K562 (cell line): ENCODE measurements at regions not wholly inside any gene's neighbourhood (a gene's known extent, or its start where the extent isn't known, plus 50 kb on each side); places are given as distances from the start of the nearest gene placed in this dataset.

ENCODE experiments used
- ATAC-seq: fragments of 200-7000 bp; cut with Tn5 transposase; 3 replicates; pipeline ENCODE4 v1.9.1; 2020; ENCODE audit warnings: moderate library complexity
- BruUV-seq: library from RNA; stranded (reverse); fragments of 400-500 nt; replicated peaks from 2 replicates; lab custom pipeline; 2021; lab: Mats Ljungman, UMichigan
- CTCF ChIA-PET: fragments of 300-600 bp; formaldehyde crosslinking; extraction: SDS; loops from one replicate; lab custom pipeline; 2021; ENCODE audit warnings: low intra/inter-chr PET ratio; lab: Yijun Ruan, JAX
- POLR2A ChIA-PET: fragments of 300-600, 350-650 bp; sonication (Branson Sonifier 250); formaldehyde crosslinking; extraction: SDS; loops from one replicate; lab custom pipeline; 2021; ENCODE audit warnings: antibody characterized with exemption, inconsistent platforms; lab: Yijun Ruan, JAX
- DNase-seq, 4 experiments: peaks; one replicate each; pipeline versions ENCODE4 v3.0.0 to v3.0.0-alpha.2; 2011 to 2018; ENCODE audit warnings: low spot score in 3 of 4, mixed read lengths in 3 of 4; ENCODE audit errors: extremely low read depth in 1 of 4
- FAIRE-seq: peaks from 2 replicates; lab custom pipeline; 2011; peaks lifted over from hg19 to GRCh38; lab: Jason Lieb, UNC
- H2AFZ ChIP-seq: 2 replicates; pipeline ENCODE4 v1.6.0; 2011; ENCODE audit warnings: low read depth, low read length, control low read depth, inconsistent platforms
- H3K27ac ChIP-seq: fragments of 200-600 bp; 3 replicates; pipeline ENCODE4 v1.8.0; 2011; ENCODE audit warnings: low read depth, mild to moderate bottlenecking, control low read depth, inconsistent platforms, low read length, moderate library complexity, mixed read lengths; ENCODE audit errors: extremely low read depth
- H3K27me3 ChIP-seq, 2 experiments: fragments of 300-600 bp in 1 of 2; 2 replicates in 1 of 2; 3 replicates in 1 of 2; pipeline versions ENCODE4 v1.6.0 to v1.8.0; 2011; ENCODE audit warnings: inconsistent platforms in 2 of 2, low read length in 2 of 2, mild to moderate bottlenecking in 1 of 2, mixed read lengths in 1 of 2, moderate library complexity in 1 of 2; ENCODE audit not compliant: control insufficient read depth in 2 of 2, insufficient read depth in 2 of 2
- H3K36me3 ChIP-seq: fragments of 300-600 bp; 3 replicates; pipeline ENCODE4 v1.8.0; 2011; ENCODE audit warnings: mild to moderate bottlenecking, low read length, inconsistent platforms; ENCODE audit not compliant: control insufficient read depth, insufficient read depth
- H3K4me1 ChIP-seq, 2 experiments: fragments of 200-600 bp in 1 of 2; replicated peaks in 1 of 2; 2 replicates in 1 of 2; 3 replicates in 1 of 2; pipeline versions ENCODE4 v1.5.1 to v1.8.0; 2011; ENCODE audit warnings: inconsistent platforms in 2 of 2, low read length in 2 of 2, mild to moderate bottlenecking in 1 of 2, mixed read lengths in 1 of 2, moderate library complexity in 1 of 2; ENCODE audit not compliant: control insufficient read depth in 2 of 2, insufficient read depth in 2 of 2
- H3K4me2 ChIP-seq: 2 replicates; pipeline ENCODE4 v1.6.1; 2011; ENCODE audit warnings: low read length, control low read depth, inconsistent platforms, mixed read lengths; ENCODE audit not compliant: insufficient read depth
- H3K4me3 ChIP-seq: fragments of 200-600 bp; sonication (generic), shearing (Covaris generic); 2 replicates; pipeline ENCODE4 v1.5.1; 2016; ENCODE audit warnings: control low read depth, inconsistent platforms
- H3K79me2 ChIP-seq: fragments of 200-600 bp; 3 replicates; pipeline ENCODE4 v1.8.0; 2011; ENCODE audit warnings: low read length, inconsistent platforms; ENCODE audit not compliant: control insufficient read depth, insufficient read depth
- H3K9ac ChIP-seq, 2 experiments: 2 replicates each; pipeline versions ENCODE4 v1.6.0 to v1.6.1; 2011; ENCODE audit warnings: low read depth in 2 of 2, low read length in 2 of 2, control low read depth in 1 of 2, inconsistent platforms in 1 of 2, mild to moderate bottlenecking in 1 of 2, mixed read lengths in 1 of 2; ENCODE audit not compliant: insufficient read depth in 1 of 2
- H3K9me1 ChIP-seq: one replicate; pipeline ENCODE4 v1.6.0; 2011; ENCODE audit warnings: inconsistent platforms, mild to moderate bottlenecking, low read length, moderate library complexity; ENCODE audit not compliant: control insufficient read depth, insufficient read depth
- H3K9me3 ChIP-seq: replicated peaks from 2 replicates; pipeline ENCODE4 v1.5.1; 2011; ENCODE audit warnings: low read depth, low read length, inconsistent platforms; ENCODE audit not compliant: control insufficient read depth, insufficient read depth
- H4K20me1 ChIP-seq: replicated peaks from 2 replicates; pipeline ENCODE4 v1.6.1; 2011; ENCODE audit warnings: low read length, inconsistent platforms, mixed read lengths; ENCODE audit not compliant: control insufficient read depth, insufficient read depth
- ATF7 ChIP-seq: fragments of 450-650 bp; IDR thresholded peaks from 2 replicates; pipeline ENCODE4 v1.7.1; 2014; ENCODE audit warnings: mild to moderate bottlenecking, moderate library complexity
- FOXK1 ChIP-seq: sonication (generic); formaldehyde crosslinking; IDR thresholded peaks from 2 replicates; pipeline ENCODE4 v1.8.0; 2022; ENCODE audit warnings: missing genetic modification reagents, mild to moderate bottlenecking, borderline replicate concordance
- GATA2 ChIP-seq: sonication (generic); formaldehyde crosslinking; IDR thresholded peaks from 2 replicates; pipeline ENCODE4 v1.4.0; 2020; ENCODE audit warnings: mild to moderate bottlenecking, missing genetic modification reagents
- HMBOX1 ChIP-seq: sonication (generic); IDR thresholded peaks from 2 replicates; pipeline ENCODE4 v1.6.1; 2016
- HSF4 ChIP-seq: fragments of 250-450 bp; sonication (Bioruptor Pico); IDR thresholded peaks from 2 replicates; pipeline ENCODE4 v2.1.2; 2022; ENCODE audit warnings: mild to moderate bottlenecking, moderate library complexity, borderline replicate concordance
- NFYB ChIP-seq: IDR thresholded peaks from 2 replicates; pipeline ENCODE4 v1.6.1; 2011; ENCODE audit warnings: mild to moderate bottlenecking, moderate library complexity; ENCODE audit not compliant: insufficient read length; ENCODE audit errors: extremely low read depth
- NR3C1 ChIP-seq: sonication (generic); formaldehyde crosslinking; IDR thresholded peaks from 2 replicates; pipeline ENCODE4 v1.8.1; 2022; ENCODE audit warnings: missing genetic modification reagents
- PTTG1 ChIP-seq: fragments of 450-650 bp; IDR thresholded peaks from 2 replicates; pipeline ENCODE4 v1.6.1; 2016; ENCODE audit warnings: low read depth, mild to moderate bottlenecking, missing genetic modification characterization, missing compliant biosample characterization
- RBM14 ChIP-seq: fragments of 200-400 bp; formaldehyde crosslinking; IDR thresholded peaks from 2 replicates; pipeline ENCODE4 v1.6.1; 2018; ENCODE audit warnings: low read depth, mild to moderate bottlenecking, low read length, moderate library complexity, borderline replicate concordance; ENCODE audit not compliant: insufficient read depth
- RNF2 ChIP-seq: sonication (generic); IDR thresholded peaks from 2 replicates; pipeline ENCODE4 v1.6.1; 2016
- TGIF2 ChIP-seq: sonication (generic); formaldehyde crosslinking; IDR thresholded peaks from 2 replicates; pipeline ENCODE4 v1.8.1; 2022; ENCODE audit warnings: mild to moderate bottlenecking, missing genetic modification reagents, moderate library complexity
- ZNF785 ChIP-seq: fragments of 250-450 bp; sonication (Bioruptor Pico); IDR thresholded peaks from 2 replicates; pipeline ENCODE4 v1.4.0; 2020; ENCODE audit warnings: mild to moderate bottlenecking
- WGBS: fragments of 100-300 bp; shearing (Covaris generic); methylation state at CpG from one replicate; pipeline ENCODE4 v1.1.6; 2016; ENCODE audit warnings: low coverage, mixed read lengths; ENCODE audit not compliant: insufficient coverage; ENCODE audit errors: missing lambda C conversion rate; 5-methylcytosine and 5-hydroxymethylcytosine counted together
- in situ Hi-C: fragments of 300-500 bp; cut with MboI; formaldehyde crosslinking; loops from 4 replicates; pipeline ENCODE4 v1.15.0; 2018; ENCODE audit warnings: inconsistent platforms, mixed read lengths
- intact Hi-C: fragments of 100-400 bp; cut with micrococcal nuclease; formaldehyde crosslinking; loops from 2 replicates; pipeline ENCODE4 v1.14.2; 2022
- TF ChIP-seq, protein P1 (sequence below), 2 experiments: IDR thresholded peaks in 1 of 2; conservative IDR thresholded peaks in 1 of 2; 2 replicates each; pipeline ENCODE4 v1.6.1; 2016; ENCODE audit warnings: low read depth in 2 of 2, mild to moderate bottlenecking in 1 of 2, missing compliant biosample characterization in 1 of 2, missing genetic modification characterization in 1 of 2, moderate library complexity in 1 of 2

DNA sequence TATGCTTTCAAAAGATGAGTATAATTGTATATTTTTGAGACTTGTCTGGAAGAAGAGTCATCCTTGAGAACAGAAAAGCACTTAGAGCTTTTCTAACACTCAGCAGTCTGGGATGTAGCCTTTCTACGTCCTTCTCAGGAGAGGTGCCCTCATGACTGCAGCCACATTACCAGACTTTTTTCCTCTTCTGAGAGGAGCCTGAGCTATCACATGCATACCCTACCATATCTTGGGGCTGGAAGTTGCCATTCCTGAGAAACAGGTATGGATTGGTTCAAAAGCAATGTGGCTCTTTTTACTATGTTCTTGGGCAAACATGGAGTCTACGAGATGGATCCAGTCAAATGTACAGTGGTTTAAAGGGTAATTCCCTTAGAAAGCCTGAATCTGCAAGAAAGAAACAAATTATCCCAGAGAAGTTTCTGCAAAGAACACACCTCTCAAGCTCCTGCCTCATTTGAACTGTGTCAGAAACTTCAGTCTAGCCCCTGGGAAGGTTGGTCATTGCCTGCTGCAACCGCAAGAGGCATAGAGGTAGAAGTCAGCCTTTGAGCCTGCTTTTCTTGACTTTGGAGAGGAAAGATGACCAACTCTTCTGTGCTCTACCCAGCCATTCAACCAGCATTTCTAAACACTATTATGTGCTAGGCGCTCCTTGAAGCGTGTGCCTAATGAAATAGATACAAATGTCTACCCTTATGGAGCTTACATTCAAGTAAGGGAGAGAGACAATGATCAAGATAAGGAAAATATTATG, 401.9 kb upstream of the ACTBL2 start (continued):
- no peak for TF ChIP-seq TGIF2
- TF ChIP-seq GATA2 (CRISPR knock-in tag): no peak

DNA sequence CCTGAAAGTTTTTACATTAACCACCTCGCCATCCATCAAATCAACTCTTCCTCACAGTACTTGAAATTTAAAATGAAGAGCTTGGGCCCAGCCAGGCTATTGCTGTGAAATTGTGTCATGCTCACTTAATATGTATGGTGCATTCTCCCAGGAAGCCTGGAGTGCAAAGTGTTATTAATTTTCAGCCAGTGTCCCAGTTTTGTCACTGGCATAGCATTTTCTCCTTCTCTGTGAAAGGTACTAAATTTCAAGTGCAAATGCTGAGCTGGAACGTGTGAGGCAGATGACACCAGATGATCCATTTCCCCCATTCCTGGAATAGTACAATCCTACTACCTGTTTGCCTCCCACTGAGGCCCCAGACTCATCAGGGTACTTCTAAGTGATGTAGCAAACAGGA, 397.6 kb upstream of the ACTBL2 start:
- H3K27ac ChIP-seq: no peak overlapping the region
- no peak overlapping the region for H2AFZ ChIP-seq
- ChIA-PET POLR2A (no interaction called here), CTCF (no interaction called here)
- no peaks in the 10 kb centered on the region for H3K9me3 ChIP-seq
- H3K4me3 ChIP-seq: no peak overlapping the region
- no peak overlapping the region for H3K4me2 ChIP-seq
- ATAC-seq: no peak
- 0% methylated on average over 2 of the region's 2 CpGs for WGBS
- H3K36me3 ChIP-seq: no peaks in the 10 kb centered on the region
- H3K9me1 ChIP-seq: no peaks in the 10 kb centered on the region
- intact Hi-C loops: no loop called here
- FAIRE-seq: no peak
- no peak for DNase-seq
- no peaks in the 10 kb centered on the region for H3K79me2 ChIP-seq
- no peak overlapping the region for H3K9ac ChIP-seq
- no peaks in the 10 kb centered on the region for H3K27me3 ChIP-seq
- in situ Hi-C loops: no loop called here
- H4K20me1 ChIP-seq: no peaks in the 10 kb centered on the region
- H3K4me1 ChIP-seq: no peaks in the 10 kb centered on the region; a peak in 1 of 5 replicates
- BruUV-seq: no TSS peak
- TF ChIP-seq FOXK1 (CRISPR knock-in tag) (no peak), RBM14 (no peak), NFYB (no peak), RNF2 (no peak), PTTG1 (tag) (no peak), HMBOX1 (no peak), ZNF785 (no peak), HSF4 (CRISPR knock-in tag) (no peak), ATF7 (no peak), NR3C1 (CRISPR knock-in tag) (no peak)
- TF ChIP-seq, protein P1, sequence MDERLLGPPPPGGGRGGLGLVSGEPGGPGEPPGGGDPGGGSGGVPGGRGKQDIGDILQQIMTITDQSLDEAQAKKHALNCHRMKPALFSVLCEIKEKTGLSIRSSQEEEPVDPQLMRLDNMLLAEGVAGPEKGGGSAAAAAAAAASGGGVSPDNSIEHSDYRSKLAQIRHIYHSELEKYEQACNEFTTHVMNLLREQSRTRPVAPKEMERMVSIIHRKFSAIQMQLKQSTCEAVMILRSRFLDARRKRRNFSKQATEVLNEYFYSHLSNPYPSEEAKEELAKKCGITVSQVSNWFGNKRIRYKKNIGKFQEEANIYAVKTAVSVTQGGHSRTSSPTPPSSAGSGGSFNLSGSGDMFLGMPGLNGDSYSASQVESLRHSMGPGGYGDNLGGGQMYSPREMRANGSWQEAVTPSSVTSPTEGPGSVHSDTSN (CRISPR knock-in tag; IDR thresholded peaks at IDR 0.05; ENCODE audit: low read depth): no peak
- TF ChIP-seq, protein P1 (tag; conservative IDR thresholded peaks at IDR 0.05; ENCODE audit: low read depth): no peak
